ENCODE measurements at regions not wholly inside any gene's neighbourhood (a gene's known extent, or its start where the extent isn't known, plus 50 kb on each side); places are given as distances from the start of the nearest gene placed in this dataset.

- TF ChIP-seq PRDM10 (IDR thresholded peaks at IDR 0.05; ENCODE audit: partially characterized antibody) (no peak), ZNF324 (CRISPR knock-in tag; IDR thresholded peaks at IDR 0.05) (no peak), KAT8 (IDR thresholded peaks at IDR 0.05; ENCODE audit: low read depth) (no peak), POLR2A (conservative IDR thresholded peaks at IDR 0.05) (no peak), HNRNPL (IDR thresholded peaks at IDR 0.05; ENCODE audit: low read depth, low read length) (no peak)
Measured at GRCh38 chr16:72568502-72568901, 396.5 kb upstream of the PMFBP1 start.

Measured in K562 (cell line).